ENCODE measurements at regions not wholly inside any gene's neighbourhood (a gene's known extent, or its start where the extent isn't known, plus 50 kb on each side); places are given as distances from the start of the nearest gene placed in this dataset.

GRCh38 chr12:131332224-131332623 lies 378.5 kb downstream of the ADGRD1 start:
- FAIRE-seq (no peak), DNase-seq (ENCODE audit: low read depth, low spot score) (no peak)
- dilution Hi-C loops (cut with MboI; ENCODE audit: extremely low pct_ligation_motif_present, low sequenced_read_pairs), result no loop called here
- no peaks in the 10 kb centered on the region for H3K9me3 ChIP-seq (ENCODE audit: control insufficient read depth, low read depth, low read length)
- H3K79me2 ChIP-seq (ENCODE audit: control insufficient read depth, insufficient read depth, low read length), result no peaks in the 10 kb centered on the region
- H3K4me2 ChIP-seq (ENCODE audit: control insufficient read depth, extremely low read depth, insufficient read depth, low read depth, low read length), result no peak overlapping the region
- no peak overlapping the region for H3K4me3 ChIP-seq (ENCODE audit: control insufficient read depth in 2 of 3, extremely low read depth in 1 of 3, insufficient read depth in 2 of 3, low read depth in 1 of 3, low read length in 3 of 3)
- H4K20me1 ChIP-seq (ENCODE audit: control insufficient read depth, extremely low read depth, insufficient read depth, low read length), result no peaks in the 10 kb centered on the region
- no peaks in the 10 kb centered on the region for H3K4me1 ChIP-seq (ENCODE audit: control insufficient read depth, extremely low read depth, insufficient read depth, low read length)
- H3K9ac ChIP-seq (ENCODE audit: control insufficient read depth, extremely low read depth, insufficient read depth, low read length), result no peak overlapping the region
- H3K27me3 ChIP-seq (ENCODE audit: control insufficient read depth, extremely low read depth, insufficient read depth, low read length), result no peaks in the 10 kb centered on the region
- H3K27ac ChIP-seq (ENCODE audit: control insufficient read depth, insufficient read depth, low read length), result no peak overlapping the region
- H3K9me1 ChIP-seq (ENCODE audit: control insufficient read depth, extremely low read depth, insufficient read depth, low read length), result no peaks in the 10 kb centered on the region
- no peaks in the 10 kb centered on the region for H3K36me3 ChIP-seq (ENCODE audit: control insufficient read depth in 2 of 2, extremely low read depth in 1 of 2, insufficient read depth in 2 of 2, low read length in 2 of 2)
- H2AFZ ChIP-seq (ENCODE audit: control insufficient read depth, low read length), result no peak overlapping the region
- TF ChIP-seq CTCF (optimal IDR thresholded peaks at IDR 0.05 in 1 of 3, IDR thresholded peaks at IDR 0.05 in 1 of 3, conservative IDR thresholded peaks at IDR 0.05 in 1 of 3; ENCODE audit: extremely low read depth in 1 of 3, insufficient read depth in 2 of 3, low read length in 3 of 3), result no peak
- no peak for TF ChIP-seq EZH2 (IDR thresholded peaks at IDR 0.05; ENCODE audit: low read length)

DNA sequence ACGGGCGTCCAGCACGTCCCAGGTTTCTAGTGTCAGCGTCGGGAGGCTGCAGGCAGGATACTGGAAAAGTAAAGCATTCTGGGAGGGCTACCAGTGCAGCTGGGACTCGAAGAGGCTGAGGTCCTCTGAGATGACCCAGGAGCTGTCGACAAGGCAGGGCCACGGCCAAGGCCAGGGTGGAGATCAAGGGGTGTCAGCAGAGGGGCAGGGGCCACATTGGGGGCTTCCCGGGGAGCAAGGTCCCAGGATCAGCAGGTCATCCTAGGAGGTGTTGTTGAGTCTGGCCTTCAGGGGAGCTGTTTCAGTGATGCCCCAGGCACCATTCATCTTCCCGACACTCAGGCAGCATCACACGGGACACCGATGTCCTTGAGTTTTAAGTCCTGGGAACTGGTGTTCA lies 377.8 kb upstream of the SFSWAP start:
- no peak for DNase-seq (ENCODE audit: low read depth, low spot score)
- no peaks in the 10 kb centered on the region for H3K36me3 ChIP-seq (ENCODE audit: control insufficient read depth in 2 of 2, extremely low read depth in 1 of 2, insufficient read depth in 2 of 2, low read length in 2 of 2)
- H3K4me2 ChIP-seq (ENCODE audit: control insufficient read depth, extremely low read depth, insufficient read depth, low read depth, low read length), result no peak overlapping the region
- dilution Hi-C loops (cut with MboI; ENCODE audit: extremely low pct_ligation_motif_present, low sequenced_read_pairs), result no loop called here
- H3K9ac ChIP-seq (ENCODE audit: control insufficient read depth, extremely low read depth, insufficient read depth, low read length), result no peak overlapping the region
- no peaks in the 10 kb centered on the region for H3K9me3 ChIP-seq (ENCODE audit: control insufficient read depth, low read depth, low read length)
- no peaks in the 10 kb centered on the region for H3K9me1 ChIP-seq (ENCODE audit: control insufficient read depth, extremely low read depth, insufficient read depth, low read length)
- H3K4me1 ChIP-seq (ENCODE audit: control insufficient read depth, extremely low read depth, insufficient read depth, low read length), result no peaks in the 10 kb centered on the region
- no peak for FAIRE-seq
- H3K27ac ChIP-seq (ENCODE audit: control insufficient read depth, insufficient read depth, low read length), result no peak overlapping the region
- no peaks in the 10 kb centered on the region for H4K20me1 ChIP-seq (ENCODE audit: control insufficient read depth, extremely low read depth, insufficient read depth, low read length)
- no peaks in the 10 kb centered on the region for H3K27me3 ChIP-seq (ENCODE audit: control insufficient read depth, extremely low read depth, insufficient read depth, low read length)
- no peak for TF ChIP-seq CTCF (optimal IDR thresholded peaks at IDR 0.05 in 1 of 3, IDR thresholded peaks at IDR 0.05 in 1 of 3, conservative IDR thresholded peaks at IDR 0.05 in 1 of 3; ENCODE audit: extremely low read depth in 1 of 3, insufficient read depth in 2 of 3, low read length in 3 of 3)
- no peak for TF ChIP-seq EZH2 (IDR thresholded peaks at IDR 0.05; ENCODE audit: low read length)
- H3K79me2 ChIP-seq (ENCODE audit: control insufficient read depth, insufficient read depth, low read length), result no peaks in the 10 kb centered on the region
- H3K4me3 ChIP-seq (ENCODE audit: control insufficient read depth in 2 of 3, extremely low read depth in 1 of 3, insufficient read depth in 2 of 3, low read depth in 1 of 3, low read length in 3 of 3), result no peak overlapping the region
- no peak overlapping the region for H2AFZ ChIP-seq (ENCODE audit: control insufficient read depth, low read length)

Measured in keratinocyte (primary cell).